Neural cell (in vitro differentiated cells): ENCODE measurements at regions not wholly inside any gene's neighbourhood (a gene's known extent, or its start where the extent isn't known, plus 50 kb on each side); places are given as distances from the start of the nearest gene placed in this dataset.

Experiments used
- H2AFZ ChIP-seq: fragments of 200-600, 300-800 bp; sonication (generic), shearing (Covaris generic); 2 replicates; pipeline ENCODE4 v1.6.0; 2014; ENCODE audit warnings: low read depth, mild to moderate bottlenecking, antibody characterized with exemption, low read length, moderate library complexity
- H3F3A ChIP-seq: fragments of 200-600 bp; shearing (Covaris generic); 2 replicates; pipeline ENCODE4 v1.6.1; 2016; ENCODE audit warnings: mild to moderate bottlenecking, moderate library complexity, mixed read lengths, antibody characterized with exemption, low read length; ENCODE audit not compliant: insufficient read depth, poor library complexity, severe bottlenecking
- H3K27ac ChIP-seq: fragments of 200-600, 300-800 bp; sonication (generic), shearing (Covaris generic); 2 replicates; pipeline ENCODE4 v1.5.1; 2014; ENCODE audit warnings: mild to moderate bottlenecking, low read length, moderate library complexity
- H3K27me3 ChIP-seq: fragments of 300-800, 200-600 bp; sonication (generic), shearing (Covaris generic); 2 replicates; pipeline ENCODE4 v1.6.0; 2014; ENCODE audit warnings: mild to moderate bottlenecking, low read depth, low read length, moderate library complexity; ENCODE audit not compliant: insufficient read depth
- H3K36me3 ChIP-seq: fragments of 300-800, 200-600 bp; sonication (generic), shearing (Covaris generic); 2 replicates; pipeline ENCODE4 v1.5.1; 2014; ENCODE audit warnings: mild to moderate bottlenecking, antibody characterized with exemption, low read length, moderate library complexity; ENCODE audit not compliant: insufficient read depth
- H3K4me2 ChIP-seq: fragments of 300-800, 200-600 bp; sonication (generic), shearing (Covaris generic); 2 replicates; pipeline ENCODE4 v1.6.0; 2014; ENCODE audit warnings: mild to moderate bottlenecking, low read length
- H3K4me3 ChIP-seq: fragments of 300-800, 200-600 bp; sonication (generic), shearing (Covaris generic); 2 replicates; pipeline ENCODE4 v1.5.1; 2014; ENCODE audit warnings: mild to moderate bottlenecking, low read length, moderate library complexity
- H3K79me2 ChIP-seq: fragments of 200-600 bp; shearing (Covaris generic); replicated peaks from 2 replicates; pipeline ENCODE4 v1.6.0; 2014; ENCODE audit warnings: mild to moderate bottlenecking, low read length, moderate library complexity; ENCODE audit not compliant: insufficient read depth
- H3K9ac ChIP-seq: fragments of 300-800, 200-600 bp; sonication (generic), shearing (Covaris generic); 2 replicates; pipeline ENCODE4 v1.6.1; 2016; ENCODE audit warnings: mild to moderate bottlenecking, low read length, mixed read lengths
- H3K9me2 ChIP-seq: fragments of 200-600 bp; shearing (Covaris generic); 2 replicates; pipeline ENCODE4 v1.6.1; 2016; ENCODE audit warnings: mild to moderate bottlenecking, low read length, mixed read lengths; ENCODE audit not compliant: insufficient read depth
- H3K9me3 ChIP-seq: fragments of 200-600, 300-800 bp; sonication (generic), shearing (Covaris generic); 2 replicates; pipeline ENCODE4 v1.6.1; 2016; ENCODE audit warnings: mild to moderate bottlenecking, mixed run types, low read length, moderate library complexity, mixed read lengths
- H4K20me1 ChIP-seq: fragments of 200-600 bp; shearing (Covaris generic); 2 replicates; pipeline ENCODE4 v1.6.1; 2016; ENCODE audit warnings: mild to moderate bottlenecking, mixed run types; ENCODE audit not compliant: insufficient read depth
- EP300 ChIP-seq: fragments of 450-650 bp; conservative IDR thresholded peaks from 2 replicates; pipeline ENCODE4 v1.6.1; 2014; ENCODE audit warnings: antibody characterized with exemption, mild to moderate bottlenecking, moderate library complexity; ENCODE audit not compliant: poor library complexity, severe bottlenecking
- EZH2 ChIP-seq: fragments of 200-600, 300-800 bp; shearing (Covaris generic), sonication (generic); IDR thresholded peaks from 2 replicates; pipeline ENCODE4 v1.6.1; 2014; ENCODE audit warnings: antibody characterized with exemption, low read length, borderline replicate concordance, mild to moderate bottlenecking; ENCODE audit not compliant: insufficient read depth, poor library complexity, severe bottlenecking
- MXI1 ChIP-seq: fragments of 450-650 bp; conservative IDR thresholded peaks from 2 replicates; pipeline ENCODE4 v1.6.1; 2014; ENCODE audit warnings: antibody characterized with exemption, mild to moderate bottlenecking; ENCODE audit not compliant: poor library complexity, severe bottlenecking
- POLR2AphosphoS5 ChIP-seq: IDR thresholded peaks from 2 replicates; pipeline ENCODE4 v1.6.1; 2012
- RAD21 ChIP-seq: fragments of 450-650 bp; conservative IDR thresholded peaks from 2 replicates; pipeline ENCODE4 v1.6.1; 2014; ENCODE audit warnings: antibody characterized with exemption, mild to moderate bottlenecking, moderate library complexity
- SMC3 ChIP-seq: fragments of 450-650 bp; conservative IDR thresholded peaks from 2 replicates; pipeline ENCODE4 v1.6.1; 2014; ENCODE audit warnings: antibody characterized with exemption, mild to moderate bottlenecking, moderate library complexity; ENCODE audit not compliant: poor library complexity
- TAF1 ChIP-seq: IDR thresholded peaks from 2 replicates; pipeline ENCODE4 v1.6.1; 2012; ENCODE audit warnings: low read depth
- TF ChIP-seq, protein P1 (sequence below): IDR thresholded peaks from 2 replicates; pipeline ENCODE4 v1.6.1; 2012; ENCODE audit warnings: borderline replicate concordance
- TF ChIP-seq, protein P2 (sequence below): fragments of 450-650 bp; IDR thresholded peaks from 2 replicates; pipeline ENCODE4 v1.5.1; 2014; ENCODE audit warnings: antibody characterized with exemption, mild to moderate bottlenecking, moderate library complexity; ENCODE audit not compliant: poor library complexity, severe bottlenecking

DNA sequence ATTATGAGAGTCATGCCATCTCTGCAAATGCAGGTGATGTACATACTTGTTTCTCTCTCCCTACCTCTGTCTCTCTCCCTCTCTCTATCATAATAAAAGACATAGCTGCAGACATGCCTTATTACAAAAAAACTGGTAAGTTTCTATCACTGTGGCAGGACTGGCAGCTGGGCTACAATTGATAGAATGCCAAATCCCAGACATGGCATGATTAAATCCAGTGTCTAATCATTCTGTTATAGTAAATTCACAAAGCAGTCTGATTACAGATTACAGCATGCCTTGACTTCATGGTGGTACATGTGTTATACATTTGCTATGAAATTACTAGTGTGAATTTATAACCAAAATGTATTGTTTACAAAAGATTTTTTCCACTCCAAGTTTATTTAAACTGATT lies 854.7 kb downstream of the TMTC2 start:
- H3K9ac ChIP-seq, result no peak overlapping the region
- no peaks in the 10 kb centered on the region for H3K9me2 ChIP-seq
- H3K9me3 ChIP-seq, result no peaks in the 10 kb centered on the region
- no peaks in the 10 kb centered on the region for H3K36me3 ChIP-seq
- H3K79me2 ChIP-seq, result no peaks in the 10 kb centered on the region
- no peaks in the 10 kb centered on the region for H3K27me3 ChIP-seq
- no peaks in the 10 kb centered on the region for H3F3A ChIP-seq
- H3K4me3 ChIP-seq, result no peak overlapping the region
- H3K4me2 ChIP-seq, result no peak overlapping the region
- no peak overlapping the region for H2AFZ ChIP-seq
- H3K27ac ChIP-seq, result no peak overlapping the region
- H4K20me1 ChIP-seq, result no peaks in the 10 kb centered on the region
- TF ChIP-seq EP300 (no peak), RAD21 (no peak), SMC3 (no peak), MXI1 (no peak), EZH2 (no peak), POLR2AphosphoS5 (no peak), TAF1 (no peak)
- TF ChIP-seq, protein P1, sequence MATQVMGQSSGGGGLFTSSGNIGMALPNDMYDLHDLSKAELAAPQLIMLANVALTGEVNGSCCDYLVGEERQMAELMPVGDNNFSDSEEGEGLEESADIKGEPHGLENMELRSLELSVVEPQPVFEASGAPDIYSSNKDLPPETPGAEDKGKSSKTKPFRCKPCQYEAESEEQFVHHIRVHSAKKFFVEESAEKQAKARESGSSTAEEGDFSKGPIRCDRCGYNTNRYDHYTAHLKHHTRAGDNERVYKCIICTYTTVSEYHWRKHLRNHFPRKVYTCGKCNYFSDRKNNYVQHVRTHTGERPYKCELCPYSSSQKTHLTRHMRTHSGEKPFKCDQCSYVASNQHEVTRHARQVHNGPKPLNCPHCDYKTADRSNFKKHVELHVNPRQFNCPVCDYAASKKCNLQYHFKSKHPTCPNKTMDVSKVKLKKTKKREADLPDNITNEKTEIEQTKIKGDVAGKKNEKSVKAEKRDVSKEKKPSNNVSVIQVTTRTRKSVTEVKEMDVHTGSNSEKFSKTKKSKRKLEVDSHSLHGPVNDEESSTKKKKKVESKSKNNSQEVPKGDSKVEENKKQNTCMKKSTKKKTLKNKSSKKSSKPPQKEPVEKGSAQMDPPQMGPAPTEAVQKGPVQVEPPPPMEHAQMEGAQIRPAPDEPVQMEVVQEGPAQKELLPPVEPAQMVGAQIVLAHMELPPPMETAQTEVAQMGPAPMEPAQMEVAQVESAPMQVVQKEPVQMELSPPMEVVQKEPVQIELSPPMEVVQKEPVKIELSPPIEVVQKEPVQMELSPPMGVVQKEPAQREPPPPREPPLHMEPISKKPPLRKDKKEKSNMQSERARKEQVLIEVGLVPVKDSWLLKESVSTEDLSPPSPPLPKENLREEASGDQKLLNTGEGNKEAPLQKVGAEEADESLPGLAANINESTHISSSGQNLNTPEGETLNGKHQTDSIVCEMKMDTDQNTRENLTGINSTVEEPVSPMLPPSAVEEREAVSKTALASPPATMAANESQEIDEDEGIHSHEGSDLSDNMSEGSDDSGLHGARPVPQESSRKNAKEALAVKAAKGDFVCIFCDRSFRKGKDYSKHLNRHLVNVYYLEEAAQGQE, result no peak
- TF ChIP-seq, protein P2, sequence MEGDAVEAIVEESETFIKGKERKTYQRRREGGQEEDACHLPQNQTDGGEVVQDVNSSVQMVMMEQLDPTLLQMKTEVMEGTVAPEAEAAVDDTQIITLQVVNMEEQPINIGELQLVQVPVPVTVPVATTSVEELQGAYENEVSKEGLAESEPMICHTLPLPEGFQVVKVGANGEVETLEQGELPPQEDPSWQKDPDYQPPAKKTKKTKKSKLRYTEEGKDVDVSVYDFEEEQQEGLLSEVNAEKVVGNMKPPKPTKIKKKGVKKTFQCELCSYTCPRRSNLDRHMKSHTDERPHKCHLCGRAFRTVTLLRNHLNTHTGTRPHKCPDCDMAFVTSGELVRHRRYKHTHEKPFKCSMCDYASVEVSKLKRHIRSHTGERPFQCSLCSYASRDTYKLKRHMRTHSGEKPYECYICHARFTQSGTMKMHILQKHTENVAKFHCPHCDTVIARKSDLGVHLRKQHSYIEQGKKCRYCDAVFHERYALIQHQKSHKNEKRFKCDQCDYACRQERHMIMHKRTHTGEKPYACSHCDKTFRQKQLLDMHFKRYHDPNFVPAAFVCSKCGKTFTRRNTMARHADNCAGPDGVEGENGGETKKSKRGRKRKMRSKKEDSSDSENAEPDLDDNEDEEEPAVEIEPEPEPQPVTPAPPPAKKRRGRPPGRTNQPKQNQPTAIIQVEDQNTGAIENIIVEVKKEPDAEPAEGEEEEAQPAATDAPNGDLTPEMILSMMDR, result no peak

DNA sequence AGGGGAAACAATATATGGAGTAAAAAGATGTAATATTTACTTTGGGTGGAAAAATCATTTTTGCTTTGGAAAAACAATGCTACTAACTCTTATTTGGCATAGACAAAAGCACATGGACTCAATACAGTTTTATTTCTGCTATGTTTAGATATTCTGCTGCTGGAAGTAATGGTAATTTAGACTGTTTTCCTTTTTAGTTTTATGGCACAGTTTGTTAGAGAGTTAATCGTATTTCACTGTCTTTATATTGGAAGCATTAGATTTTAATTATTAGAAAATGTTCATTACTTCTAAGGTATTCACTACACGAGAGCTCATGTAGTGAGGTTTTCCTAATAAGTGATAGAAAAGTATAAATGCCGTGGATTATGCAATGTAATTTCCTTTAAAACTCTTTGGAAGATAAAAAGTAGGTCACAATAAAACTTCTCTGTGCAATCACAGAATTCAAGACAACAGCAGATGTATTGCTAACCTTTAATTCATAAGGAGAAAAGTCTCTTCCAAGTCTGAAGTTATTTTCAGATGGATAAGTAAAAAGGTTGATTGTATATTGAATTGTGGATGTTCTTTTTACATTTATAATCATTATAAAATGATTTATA lies 851.8 kb downstream of the TMTC2 start:
- no peaks in the 10 kb centered on the region for H3K9me2 ChIP-seq
- no peaks in the 10 kb centered on the region for H3K36me3 ChIP-seq
- H3K27ac ChIP-seq, result no peak overlapping the region
- H3K4me3 ChIP-seq, result no peak overlapping the region
- no peaks in the 10 kb centered on the region for H3F3A ChIP-seq
- no peak overlapping the region for H2AFZ ChIP-seq
- no peaks in the 10 kb centered on the region for H3K79me2 ChIP-seq
- no peak overlapping the region for H3K4me2 ChIP-seq
- H4K20me1 ChIP-seq, result no peaks in the 10 kb centered on the region
- H3K9ac ChIP-seq, result no peak overlapping the region
- H3K9me3 ChIP-seq, result no peaks in the 10 kb centered on the region
- H3K27me3 ChIP-seq, result no peaks in the 10 kb centered on the region
- no peak for TF ChIP-seq POLR2AphosphoS5
- TF ChIP-seq, protein P1, result no peak
- no peak for TF ChIP-seq SMC3
- no peak for TF ChIP-seq EP300
- TF ChIP-seq TAF1, result no peak
- TF ChIP-seq, protein P2, result no peak
- no peak for TF ChIP-seq EZH2
- TF ChIP-seq MXI1, result no peak
- no peak for TF ChIP-seq RAD21
